HG02852 (cell line): ENCODE measurements at regions not wholly inside any gene's neighbourhood (a gene's known extent, or its start where the extent isn't known, plus 50 kb on each side); places are given as distances from the start of the nearest gene placed in this dataset.
A peak's percentile ranks its signal among the peaks of the same experiment; 100 is the strongest.

Experiments
- ATAC-seq: cut with Tn5 transposase; IDR thresholded peaks from one replicate; pipeline ENCODE4 v1.9.1; 2021; ENCODE audit warnings: mild to moderate bottlenecking, moderate library complexity; ENCODE audit not compliant: unreplicated experiment

DNA sequence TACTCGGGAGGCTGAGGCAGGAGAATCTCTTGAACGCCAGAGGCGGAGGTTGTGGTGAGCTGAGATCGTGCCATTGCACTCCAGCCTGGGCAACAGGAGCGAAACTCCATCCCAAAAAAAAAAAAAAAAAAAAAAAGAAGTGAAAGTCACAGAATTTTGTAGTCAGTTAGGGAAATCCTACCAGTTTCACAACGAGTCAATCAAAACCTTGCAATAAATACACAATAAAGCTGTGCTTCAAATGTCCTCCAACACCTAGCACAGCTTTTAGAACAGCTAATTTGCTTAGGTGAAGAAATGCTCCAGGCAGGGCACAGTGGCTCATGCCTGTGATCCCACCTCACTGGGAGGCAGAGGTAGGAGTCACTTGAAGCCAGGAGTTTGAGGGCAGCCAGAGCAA is 112.8 kb upstream of the ATF7IP start:
- ATAC-seq = no peak

GRCh38 chr12:14253496-14253895 is 112.0 kb upstream of the ATF7IP start:
- ATAC-seq = no peak

DNA sequence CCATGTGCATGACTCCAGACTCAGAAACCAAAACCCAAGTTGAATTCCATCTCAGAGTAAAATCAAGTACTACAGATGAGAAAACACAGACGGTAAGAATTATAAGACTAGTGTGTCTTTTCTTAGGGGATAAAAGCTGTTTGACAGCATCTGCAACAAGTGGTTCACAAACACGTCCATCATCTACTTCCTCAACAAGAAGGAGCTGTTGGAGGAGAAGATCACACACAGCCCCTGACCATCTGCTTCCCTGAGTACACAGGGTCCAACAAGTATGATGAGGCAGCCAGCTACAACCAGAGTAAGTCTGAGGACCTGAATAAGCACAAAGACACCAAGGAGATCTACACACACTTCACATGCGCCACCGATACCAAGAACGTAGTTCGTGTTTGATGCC is 110.7 kb upstream of the ATF7IP start:
- no peak for ATAC-seq

DNA sequence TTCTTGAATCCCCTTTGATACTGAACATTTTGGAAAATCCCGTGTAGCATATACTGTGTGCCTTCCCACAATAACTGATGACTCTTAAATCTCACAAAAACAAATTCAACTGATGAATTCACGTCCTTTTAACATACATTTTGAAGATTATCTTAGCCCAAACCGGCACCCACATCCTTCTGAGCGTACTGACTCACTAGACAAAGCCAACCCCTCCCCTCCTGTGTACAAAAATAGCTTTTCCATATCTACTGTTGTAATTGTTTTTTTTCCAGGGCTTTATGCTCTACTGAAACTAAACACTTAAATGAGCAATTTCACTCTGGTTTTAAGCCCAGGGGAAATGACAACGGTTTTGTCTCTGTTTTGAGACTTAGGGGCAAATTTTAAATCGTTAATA is 109.4 kb upstream of the ATF7IP start:
- no peak for ATAC-seq

DNA sequence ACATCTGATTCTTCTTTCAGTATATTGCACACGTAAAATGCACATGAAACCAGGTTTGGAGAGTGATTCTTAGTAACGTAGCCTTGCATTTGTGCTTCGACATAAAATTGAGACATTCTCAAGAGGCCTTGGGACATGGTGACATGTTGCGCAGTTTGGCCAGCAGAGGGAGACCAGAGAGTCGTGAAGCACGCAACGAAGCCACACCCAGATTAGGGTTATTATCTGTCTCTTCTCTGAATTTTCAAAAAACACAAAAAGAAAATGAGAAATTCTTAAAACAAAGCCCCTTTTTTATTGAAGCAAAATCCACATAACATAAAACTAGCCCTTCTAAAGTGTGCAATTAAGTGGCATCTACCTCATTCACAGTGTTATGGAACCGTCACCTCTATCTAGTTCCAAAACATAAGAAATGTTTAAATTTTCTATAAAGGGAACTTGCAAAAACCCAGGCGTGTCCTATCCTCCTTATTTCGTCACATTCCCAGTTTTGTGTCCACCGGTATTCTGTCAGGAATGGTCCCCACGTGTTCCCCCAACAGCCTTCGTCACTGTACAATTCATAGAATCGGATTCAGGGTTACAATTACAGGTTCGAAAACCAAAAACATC is 108.8 kb upstream of the ATF7IP start:
- ATAC-seq = peak; percentile 50

- ATAC-seq = no peak
Measured at GRCh38 chr12:14257303-14257733, 108.2 kb upstream of the ATF7IP start.

DNA sequence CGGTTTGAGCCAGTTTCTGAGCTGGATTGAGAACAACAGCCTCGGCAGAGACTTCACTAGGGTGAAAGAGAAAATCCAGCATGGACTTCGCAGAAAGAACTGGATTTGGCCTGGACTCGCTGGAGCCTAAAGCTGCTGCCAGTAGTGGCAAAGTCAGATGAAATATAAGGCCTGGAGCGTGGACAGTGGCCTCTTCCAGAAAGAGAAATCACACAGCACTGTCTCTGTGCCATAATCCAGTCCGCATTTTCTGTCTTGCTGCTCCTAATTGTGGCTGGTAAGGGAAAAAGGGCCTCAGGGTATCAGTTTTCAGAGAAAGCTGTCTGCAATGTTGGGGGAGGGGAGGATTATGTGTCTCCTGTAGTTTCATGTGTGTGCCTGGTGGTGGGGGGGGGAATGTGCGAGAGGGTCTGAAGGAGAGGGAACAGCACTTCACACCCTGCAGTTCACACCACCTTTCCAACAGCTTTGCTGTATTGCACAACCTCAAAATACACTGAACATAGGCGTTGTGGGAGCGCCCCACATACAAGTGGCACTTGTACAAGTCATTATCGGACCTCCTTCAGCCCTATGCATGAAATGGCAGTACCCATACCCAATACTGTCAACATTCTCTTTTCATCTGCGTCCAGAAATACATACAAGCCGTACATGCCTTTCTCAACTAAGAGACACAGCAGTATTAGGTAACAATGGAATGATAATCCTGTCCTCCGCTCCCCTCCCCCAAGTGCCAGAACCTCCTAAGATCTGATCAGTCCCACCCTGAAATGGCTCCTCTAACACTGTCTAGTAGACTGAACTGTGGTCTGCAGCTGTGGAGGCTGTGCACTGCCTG is 107.5 kb upstream of the ATF7IP start:
- peak; percentile 77 for ATAC-seq

DNA sequence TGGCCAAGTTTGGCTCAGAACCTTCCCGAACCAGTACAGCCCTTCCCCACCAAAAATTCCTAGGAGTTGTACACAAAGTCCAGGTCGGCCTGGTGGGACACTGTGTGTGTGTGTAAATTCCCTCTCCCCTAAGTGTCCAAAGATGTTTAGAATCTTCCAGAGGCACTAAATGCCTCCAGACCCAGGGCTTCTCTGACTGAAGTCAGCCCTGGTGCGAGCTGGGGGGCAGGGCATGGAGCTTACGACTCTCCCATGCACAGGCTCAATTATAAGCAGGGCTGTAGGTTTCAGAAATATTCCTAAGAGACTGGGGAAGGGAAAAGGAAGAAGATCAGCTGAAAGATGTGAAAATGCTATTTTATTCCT is 106.9 kb upstream of the ATF7IP start:
- no peak for ATAC-seq

DNA sequence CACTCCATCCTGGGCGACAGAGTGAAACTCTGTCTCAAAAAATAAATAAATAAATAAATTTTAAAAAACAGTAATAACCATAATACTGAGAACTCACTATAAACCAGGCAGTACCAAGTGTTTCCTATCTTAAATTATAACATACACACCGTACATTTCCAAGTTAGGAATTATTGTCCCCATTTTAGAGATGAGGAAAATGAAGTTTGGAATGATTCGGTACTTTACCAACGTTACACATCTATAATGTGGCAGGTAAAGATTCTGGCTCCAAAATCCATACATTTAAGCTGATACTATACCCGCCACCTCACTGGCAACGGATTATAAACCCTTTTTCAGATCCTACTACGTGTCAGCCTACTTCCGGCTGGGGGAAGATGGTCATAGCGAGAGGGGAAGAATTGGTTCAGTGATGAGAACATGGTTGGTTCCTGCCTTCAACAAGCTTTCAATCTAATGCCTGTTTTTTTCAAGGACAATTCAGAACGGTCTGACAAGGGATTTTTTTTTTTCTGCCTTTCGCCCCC is 105.9 kb upstream of the ATF7IP start:
- no peak for ATAC-seq

- ATAC-seq = no peak
Measured at GRCh38 chr12:14260011-14260993, 105.2 kb upstream of the ATF7IP start.

GRCh38 chr12:14261096-14261495 is 104.4 kb upstream of the ATF7IP start:
- ATAC-seq = no peak

DNA sequence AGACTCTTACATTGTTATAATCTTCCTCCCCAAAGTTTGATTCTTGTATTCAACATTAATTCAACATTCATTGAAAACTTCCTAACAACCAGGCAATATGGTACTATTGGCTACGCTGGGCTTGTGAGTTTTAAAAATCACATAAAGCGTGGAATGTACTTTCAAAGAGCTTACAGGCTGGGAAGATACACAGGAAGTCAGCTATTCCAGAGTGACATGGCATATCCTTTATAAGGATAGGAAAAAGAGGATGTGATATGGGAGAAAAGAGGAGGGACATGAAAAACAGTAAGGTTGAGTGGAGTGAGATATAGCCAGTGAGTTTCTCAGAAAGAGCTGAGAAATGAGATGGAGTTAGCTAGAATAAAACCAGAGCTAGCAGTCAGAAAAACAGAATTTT is 103.6 kb upstream of the ATF7IP start:
- no peak for ATAC-seq

DNA sequence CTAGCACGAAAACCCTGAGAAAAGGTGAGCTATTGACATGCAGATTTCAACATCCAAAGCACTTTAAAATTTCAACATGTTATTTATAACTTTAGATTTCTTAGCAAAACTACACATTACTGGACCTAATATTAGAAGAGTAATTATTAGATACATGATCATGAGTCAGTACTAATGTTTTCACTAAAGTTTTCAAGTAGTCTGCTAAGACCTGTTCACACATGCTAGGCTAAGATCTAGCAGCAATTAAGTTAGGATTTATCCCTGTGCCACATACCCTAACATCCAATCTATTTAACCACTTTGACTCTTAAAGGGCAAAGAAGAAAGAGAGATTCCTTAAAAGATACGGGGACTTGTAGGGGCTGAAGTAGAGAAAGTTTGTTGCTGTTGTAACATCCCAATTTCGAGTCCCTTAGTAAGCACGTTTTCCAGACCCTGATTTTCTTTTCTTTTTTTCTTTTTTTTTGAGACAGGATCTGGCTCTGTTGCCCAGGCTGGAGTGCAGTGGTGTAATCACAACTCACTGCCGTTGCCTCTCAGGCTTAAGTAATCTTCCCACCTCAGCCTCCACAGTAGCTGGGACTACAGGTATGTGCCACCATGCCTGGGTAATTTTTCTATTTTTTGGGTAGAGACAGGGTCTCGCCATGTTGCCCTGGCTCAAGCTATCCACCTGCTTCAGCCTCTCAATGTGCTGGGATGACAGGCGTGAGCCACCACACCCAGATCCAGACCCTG is 102.5 kb upstream of the ATF7IP start:
- no peak for ATAC-seq

- ATAC-seq = no peak
Measured at GRCh38 chr12:14263742-14264141, 101.7 kb upstream of the ATF7IP start.

GRCh38 chr12:14264316-14264715 is 101.2 kb upstream of the ATF7IP start:
- no peak for ATAC-seq

- ATAC-seq = no peak
Measured at GRCh38 chr12:14264778-14265177, 100.7 kb upstream of the ATF7IP start.

DNA sequence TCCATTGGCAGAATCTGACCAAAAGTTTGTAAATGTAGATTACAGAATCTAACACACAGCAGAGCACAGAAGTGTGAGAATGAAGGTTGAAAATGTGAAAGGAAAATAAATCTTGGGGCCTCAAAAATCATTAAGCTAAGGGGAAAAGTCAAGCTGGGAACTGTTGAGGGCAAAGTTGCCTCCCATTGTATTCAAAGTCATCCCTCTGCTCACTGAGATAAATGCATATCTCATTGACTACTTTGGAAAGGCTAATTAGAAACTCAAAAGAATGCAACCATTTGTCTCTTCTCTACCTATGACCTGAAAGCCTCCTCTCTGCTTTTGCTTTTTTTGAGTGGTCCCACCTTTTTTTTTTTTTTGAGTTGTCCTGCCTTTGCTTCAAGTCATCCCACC is 97.4 kb upstream of the ATF7IP start:
- no peak for ATAC-seq

- ATAC-seq = no peak
Measured at GRCh38 chr12:14270392-14270791, 95.1 kb upstream of the ATF7IP start.

GRCh38 chr12:14272956-14273912 is 92.2 kb upstream of the ATF7IP start:
- peak; percentile 54 for ATAC-seq
